ENCODE measurements at regions not wholly inside any gene's neighbourhood (a gene's known extent, or its start where the extent isn't known, plus 50 kb on each side); places are given as distances from the start of the nearest gene placed in this dataset.

GRCh38 chr2:146952696-146953095 is 892.1 kb upstream of the ACVR2A start:
- TF ChIP-seq SPI1 (IDR thresholded peaks at IDR 0.05; ENCODE audit: borderline replicate concordance, low read depth), result no peak
- TF ChIP-seq CTCF (IDR thresholded peaks at IDR 0.05; ENCODE audit: insufficient read depth, low read length), result no peak
- TF ChIP-seq, protein P1, sequence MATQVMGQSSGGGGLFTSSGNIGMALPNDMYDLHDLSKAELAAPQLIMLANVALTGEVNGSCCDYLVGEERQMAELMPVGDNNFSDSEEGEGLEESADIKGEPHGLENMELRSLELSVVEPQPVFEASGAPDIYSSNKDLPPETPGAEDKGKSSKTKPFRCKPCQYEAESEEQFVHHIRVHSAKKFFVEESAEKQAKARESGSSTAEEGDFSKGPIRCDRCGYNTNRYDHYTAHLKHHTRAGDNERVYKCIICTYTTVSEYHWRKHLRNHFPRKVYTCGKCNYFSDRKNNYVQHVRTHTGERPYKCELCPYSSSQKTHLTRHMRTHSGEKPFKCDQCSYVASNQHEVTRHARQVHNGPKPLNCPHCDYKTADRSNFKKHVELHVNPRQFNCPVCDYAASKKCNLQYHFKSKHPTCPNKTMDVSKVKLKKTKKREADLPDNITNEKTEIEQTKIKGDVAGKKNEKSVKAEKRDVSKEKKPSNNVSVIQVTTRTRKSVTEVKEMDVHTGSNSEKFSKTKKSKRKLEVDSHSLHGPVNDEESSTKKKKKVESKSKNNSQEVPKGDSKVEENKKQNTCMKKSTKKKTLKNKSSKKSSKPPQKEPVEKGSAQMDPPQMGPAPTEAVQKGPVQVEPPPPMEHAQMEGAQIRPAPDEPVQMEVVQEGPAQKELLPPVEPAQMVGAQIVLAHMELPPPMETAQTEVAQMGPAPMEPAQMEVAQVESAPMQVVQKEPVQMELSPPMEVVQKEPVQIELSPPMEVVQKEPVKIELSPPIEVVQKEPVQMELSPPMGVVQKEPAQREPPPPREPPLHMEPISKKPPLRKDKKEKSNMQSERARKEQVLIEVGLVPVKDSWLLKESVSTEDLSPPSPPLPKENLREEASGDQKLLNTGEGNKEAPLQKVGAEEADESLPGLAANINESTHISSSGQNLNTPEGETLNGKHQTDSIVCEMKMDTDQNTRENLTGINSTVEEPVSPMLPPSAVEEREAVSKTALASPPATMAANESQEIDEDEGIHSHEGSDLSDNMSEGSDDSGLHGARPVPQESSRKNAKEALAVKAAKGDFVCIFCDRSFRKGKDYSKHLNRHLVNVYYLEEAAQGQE (IDR thresholded peaks at IDR 0.05; ENCODE audit: insufficient replicate concordance, low read depth), result no peak

Data from HL-60 (cell line).